Stimulated activated naive B cell treated with anti-CD40 and anti-IgM and Interleukin-4, amounts not matched to agents 10 μg/mL and 1 μg/mL and 100 μg/mL, for 72 hours (primary cell): ENCODE measurements at regions not wholly inside any gene's neighbourhood (a gene's known extent, or its start where the extent isn't known, plus 50 kb on each side); places are given as distances from the start of the nearest gene placed in this dataset.
"Not testable (repeated sequence)": the region's sequence is repeated elsewhere in the genome, so short reads cannot be mapped to it uniquely, and the experiment has no call there.

Experiments
- ATAC-seq, 2 donors: fragments of 150-1000 bp; cut with Tn5 transposase; replicated peaks; 2 replicates each; pipeline ENCODE4 v1.10.0; 2021; ENCODE audit warnings: moderate library complexity in 1 of 2
- DNase-seq: peaks from one replicate; pipeline ENCODE4 v3.0.0; 2021
- H3K27ac Mint-ChIP-seq: one replicate; pipeline ENCODE4 v1.8.0; 2022; ENCODE audit warnings: mild to moderate bottlenecking, mixed read lengths
- H3K27me3 Mint-ChIP-seq, 2 donors: one replicate each; pipeline ENCODE4 v1.8.0; 2022; ENCODE audit warnings: mixed read lengths in 2 of 2
- H3K36me3 Mint-ChIP-seq, 2 donors: one replicate each; pipeline ENCODE4 v1.8.0; 2022; ENCODE audit warnings: mixed read lengths in 2 of 2, mild to moderate bottlenecking in 1 of 2
- H3K4me1 Mint-ChIP-seq, 2 donors: one replicate each; pipeline ENCODE4 v1.8.0; 2022; ENCODE audit warnings: mixed read lengths in 2 of 2, mild to moderate bottlenecking in 1 of 2
- H3K4me3 Mint-ChIP-seq, 2 donors: one replicate each; pipeline ENCODE4 v1.8.0; 2022; ENCODE audit warnings: mild to moderate bottlenecking in 2 of 2, mixed read lengths in 2 of 2, moderate library complexity in 1 of 2
- H3K9me3 Mint-ChIP-seq, 2 donors: one replicate each; pipeline ENCODE4 v1.8.0; 2022; ENCODE audit warnings: mixed read lengths in 2 of 2, mild to moderate bottlenecking in 1 of 2

- H3K36me3 Mint-ChIP-seq, result no peaks in the 10 kb centered on the region
- H3K27ac Mint-ChIP-seq, result no peak overlapping the region
- H3K9me3 Mint-ChIP-seq, result no peaks in the 10 kb centered on the region
- no peak for DNase-seq
- H3K4me3 Mint-ChIP-seq, result no peak overlapping the region
- ATAC-seq, result no peak
- peaks cover 7 to 8% of the 10 kb centered on the region in 2 donors for H3K27me3 Mint-ChIP-seq
- H3K4me1 Mint-ChIP-seq, result peaks cover 0 to 3% of the 10 kb centered on the region in 2 donors
These were observed 158.0 kb upstream of the P2RY1 start for GRCh38 chr3:152676810-152677379.

GRCh38 chr3:152677491-152677890 is 157.4 kb upstream of the P2RY1 start:
- Mint-ChIP-seq H3K4me3 (no peak overlapping the region), H3K9me3 (no peaks in the 10 kb centered on the region), H3K27me3 (peaks cover 7 to 9% of the 10 kb centered on the region in 2 donors), H3K4me1 (no peaks in the 10 kb centered on the region), H3K36me3 (no peaks in the 10 kb centered on the region), H3K27ac (no peak overlapping the region)
- DNase-seq (no peak), ATAC-seq (no peak)

GRCh38 chr3:152682477-152682876 is 152.5 kb upstream of the P2RY1 start:
- peaks cover 10 to 17% of the 10 kb centered on the region in 2 donors for H3K27me3 Mint-ChIP-seq
- no peaks in the 10 kb centered on the region for H3K4me1 Mint-ChIP-seq
- DNase-seq (no peak), ATAC-seq (no peak)
- no peak overlapping the region for H3K27ac Mint-ChIP-seq
- peaks cover 0 to 1% of the 10 kb centered on the region in 2 donors for H3K36me3 Mint-ChIP-seq
- H3K9me3 Mint-ChIP-seq, result peaks cover 0 to 2% of the 10 kb centered on the region in 2 donors
- H3K4me3 Mint-ChIP-seq, result no peak overlapping the region

- Mint-ChIP-seq H3K36me3 (peaks cover 0 to 1% of the 10 kb centered on the region in 2 donors), H3K27ac (no peak overlapping the region), H3K27me3 (peaks cover 10 to 17% of the 10 kb centered on the region in 2 donors), H3K4me3 (no peak overlapping the region), H3K9me3 (peaks cover 0 to 2% of the 10 kb centered on the region in 2 donors), H3K4me1 (no peaks in the 10 kb centered on the region)
- DNase-seq, result no peak
- no peak for ATAC-seq
These were observed 151.4 kb upstream of the P2RY1 start for GRCh38 chr3:152683521-152683999.

GRCh38 chr3:152684279-152684678 is 150.7 kb upstream of the P2RY1 start:
- Mint-ChIP-seq H3K36me3 (peaks cover 0 to 1% of the 10 kb centered on the region in 2 donors), H3K4me1 (no peaks in the 10 kb centered on the region), H3K9me3 (peaks cover 0 to 2% of the 10 kb centered on the region in 2 donors), H3K27me3 (peaks cover 13 to 24% of the 10 kb centered on the region in 2 donors), H3K4me3 (no peak overlapping the region), H3K27ac (no peak overlapping the region)
- DNase-seq (no peak), ATAC-seq (no peak)

GRCh38 chr3:152688313-152688712 is 146.6 kb upstream of the P2RY1 start:
- H3K27me3 Mint-ChIP-seq, result peaks cover 13 to 14% of the 10 kb centered on the region in 2 donors
- H3K9me3 Mint-ChIP-seq, result peaks cover 8 to 17% of the 10 kb centered on the region in 2 donors
- DNase-seq (no peak), ATAC-seq (no peak)
- no peak overlapping the region for H3K27ac Mint-ChIP-seq
- peaks cover 0 to 2% of the 10 kb centered on the region in 2 donors for H3K36me3 Mint-ChIP-seq
- H3K4me1 Mint-ChIP-seq, result peaks cover 0 to 10% of the 10 kb centered on the region in 2 donors
- no peak overlapping the region for H3K4me3 Mint-ChIP-seq

- DNase-seq, H3K27me3 Mint-ChIP-seq, H3K4me3 Mint-ChIP-seq, H3K27ac Mint-ChIP-seq, H3K36me3 Mint-ChIP-seq: not testable (repeated sequence)
- H3K9me3 Mint-ChIP-seq, result peaks cover 8 to 14% of the 10 kb centered on the region in 2 donors
- ATAC-seq, result peak; percentile 36 to 54
- H3K4me1 Mint-ChIP-seq, result peaks cover 0 to 10% of the 10 kb centered on the region in 2 donors
These were observed 142.6 kb upstream of the P2RY1 start for GRCh38 chr3:152692326-152692725.

GRCh38 chr3:152693521-152694250 is 141.2 kb upstream of the P2RY1 start:
- H3K4me3 Mint-ChIP-seq, ATAC-seq, DNase-seq, H3K36me3 Mint-ChIP-seq, H3K27ac Mint-ChIP-seq, H3K27me3 Mint-ChIP-seq: not testable (repeated sequence)
- Mint-ChIP-seq H3K4me1 (peaks cover 0 to 10% of the 10 kb centered on the region in 2 donors), H3K9me3 (peaks cover 8 to 14% of the 10 kb centered on the region in 2 donors)

GRCh38 chr3:152695840-152696239 is 139.1 kb upstream of the P2RY1 start:
- DNase-seq, result no peak
- H3K27ac Mint-ChIP-seq, result no peak overlapping the region
- H3K9me3 Mint-ChIP-seq, result peaks cover 3 to 10% of the 10 kb centered on the region in 2 donors
- no peak overlapping the region for H3K4me3 Mint-ChIP-seq
- H3K36me3 Mint-ChIP-seq, result peaks cover 0 to 1% of the 10 kb centered on the region in 2 donors
- ATAC-seq, result no peak
- peaks cover 0 to 10% of the 10 kb centered on the region in 2 donors for H3K4me1 Mint-ChIP-seq
- H3K27me3 Mint-ChIP-seq, result no peaks in the 10 kb centered on the region

- H3K9me3 Mint-ChIP-seq, result peaks cover 6 to 8% of the 10 kb centered on the region in 2 donors
- no peak overlapping the region for H3K4me3 Mint-ChIP-seq
- no peaks in the 10 kb centered on the region for H3K27me3 Mint-ChIP-seq
These were observed 138.0 kb upstream of the P2RY1 start for GRCh38 chr3:152696962-152697361.

GRCh38 chr3:152703245-152703890 is 131.6 kb upstream of the P2RY1 start:
- Mint-ChIP-seq H3K9me3 (peaks cover 5 to 6% of the 10 kb centered on the region in 2 donors), H3K27ac (no peak overlapping the region), H3K4me1 (peaks cover 6 to 7% of the 10 kb centered on the region in 2 donors), H3K36me3 (no peaks in the 10 kb centered on the region), H3K27me3 (no peaks in the 10 kb centered on the region), H3K4me3 (no peak overlapping the region)
- DNase-seq, result no peak
- ATAC-seq, result no peak

More at GRCh38 chr3:152696962-152697361, 138.0 kb upstream of the P2RY1 start:
- Mint-ChIP-seq H3K36me3 (no peaks in the 10 kb centered on the region), H3K27ac (no peak overlapping the region), H3K4me1 (peaks cover 6 to 13% of the 10 kb centered on the region in 2 donors)
- ATAC-seq, result no peak
- DNase-seq, result no peak

GRCh38 chr3:152706991-152707713 is 127.8 kb upstream of the P2RY1 start:
- no peaks in the 10 kb centered on the region for H3K9me3 Mint-ChIP-seq
- no peak overlapping the region for H3K27ac Mint-ChIP-seq
- H3K27me3 Mint-ChIP-seq, result no peaks in the 10 kb centered on the region
- DNase-seq, result no peak
- no peaks in the 10 kb centered on the region for H3K4me1 Mint-ChIP-seq
- ATAC-seq, result no peak
- H3K4me3 Mint-ChIP-seq, result no peak overlapping the region
- H3K36me3 Mint-ChIP-seq, result no peaks in the 10 kb centered on the region

- Mint-ChIP-seq H3K9me3 (no peaks in the 10 kb centered on the region), H3K27me3 (no peaks in the 10 kb centered on the region), H3K4me1 (peaks cover 0 to 6% of the 10 kb centered on the region in 2 donors), H3K27ac (no peak overlapping the region), H3K4me3 (no peak overlapping the region), H3K36me3 (no peaks in the 10 kb centered on the region)
- ATAC-seq (no peak), DNase-seq (no peak)
These were observed 125.3 kb upstream of the P2RY1 start for GRCh38 chr3:152709659-152710058.

- Mint-ChIP-seq H3K27ac (no peak overlapping the region), H3K9me3 (no peaks in the 10 kb centered on the region), H3K4me1 (peaks cover 0 to 6% of the 10 kb centered on the region in 2 donors), H3K36me3 (no peaks in the 10 kb centered on the region), H3K27me3 (no peaks in the 10 kb centered on the region), H3K4me3 (no peak overlapping the region)
- DNase-seq (no peak), ATAC-seq (no peak)
These were observed 124.4 kb upstream of the P2RY1 start for GRCh38 chr3:152710549-152710948.
